DOHH2 (cell line): ENCODE measurements at regions not wholly inside any gene's neighbourhood (a gene's known extent, or its start where the extent isn't known, plus 50 kb on each side); places are given as distances from the start of the nearest gene placed in this dataset.

ENCODE experiments used
- EZH2phosphoT487 ChIP-seq: fragments of 200-600 bp; sonication (generic); IDR thresholded peaks from 2 replicates; pipeline ENCODE4 v1.6.1; 2017; ENCODE audit warnings: borderline replicate concordance, mild to moderate bottlenecking, antibody characterized with exemption, low read length, moderate library complexity, mixed read lengths
- TF ChIP-seq, protein P1 (sequence below): fragments of 200-600 bp; sonication (generic); IDR thresholded peaks from one replicate; pipeline ENCODE4 v1.5.1; 2014; ENCODE audit warnings: antibody characterized with exemption, mild to moderate bottlenecking, low read depth, low read length; ENCODE audit not compliant: poor library complexity, severe bottlenecking

GRCh38 chr7:41336455-41336952, 366.4 kb downstream of the INHBA start:
- TF ChIP-seq, protein P1, sequence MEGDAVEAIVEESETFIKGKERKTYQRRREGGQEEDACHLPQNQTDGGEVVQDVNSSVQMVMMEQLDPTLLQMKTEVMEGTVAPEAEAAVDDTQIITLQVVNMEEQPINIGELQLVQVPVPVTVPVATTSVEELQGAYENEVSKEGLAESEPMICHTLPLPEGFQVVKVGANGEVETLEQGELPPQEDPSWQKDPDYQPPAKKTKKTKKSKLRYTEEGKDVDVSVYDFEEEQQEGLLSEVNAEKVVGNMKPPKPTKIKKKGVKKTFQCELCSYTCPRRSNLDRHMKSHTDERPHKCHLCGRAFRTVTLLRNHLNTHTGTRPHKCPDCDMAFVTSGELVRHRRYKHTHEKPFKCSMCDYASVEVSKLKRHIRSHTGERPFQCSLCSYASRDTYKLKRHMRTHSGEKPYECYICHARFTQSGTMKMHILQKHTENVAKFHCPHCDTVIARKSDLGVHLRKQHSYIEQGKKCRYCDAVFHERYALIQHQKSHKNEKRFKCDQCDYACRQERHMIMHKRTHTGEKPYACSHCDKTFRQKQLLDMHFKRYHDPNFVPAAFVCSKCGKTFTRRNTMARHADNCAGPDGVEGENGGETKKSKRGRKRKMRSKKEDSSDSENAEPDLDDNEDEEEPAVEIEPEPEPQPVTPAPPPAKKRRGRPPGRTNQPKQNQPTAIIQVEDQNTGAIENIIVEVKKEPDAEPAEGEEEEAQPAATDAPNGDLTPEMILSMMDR, result no peak
- TF ChIP-seq EZH2phosphoT487, result no peak
